GM18498 (cell line): ENCODE measurements at regions not wholly inside any gene's neighbourhood (a gene's known extent, or its start where the extent isn't known, plus 50 kb on each side); places are given as distances from the start of the nearest gene placed in this dataset.

ENCODE experiments used
- ATAC-seq: cut with Tn5 transposase; IDR thresholded peaks from one replicate; pipeline ENCODE4 v1.9.1; 2021; ENCODE audit warnings: mild to moderate bottlenecking, moderate library complexity; ENCODE audit not compliant: unreplicated experiment

GRCh38 chr4:23355258-23355657 is 534.6 kb downstream of the PPARGC1A start:
- ATAC-seq: no peak

- no peak for ATAC-seq
Measured at GRCh38 chr4:23353200-23353599, 536.6 kb downstream of the PPARGC1A start.

- ATAC-seq: peak; percentile 63
Measured at GRCh38 chr4:23348789-23349498, 540.9 kb downstream of the PPARGC1A start.

- no peak for ATAC-seq
Measured at GRCh38 chr4:23337292-23337691, 552.6 kb downstream of the PPARGC1A start.

- ATAC-seq: peak; percentile 88
Measured at GRCh38 chr4:23333946-23334878, 555.6 kb downstream of the PPARGC1A start.

GRCh38 chr4:23333556-23333945 is 556.3 kb downstream of the PPARGC1A start:
- peak; percentile 16 for ATAC-seq

- ATAC-seq: no peak
Measured at GRCh38 chr4:23332313-23332712, 557.5 kb downstream of the PPARGC1A start.

GRCh38 chr4:23327120-23327519 is 562.7 kb downstream of the PPARGC1A start:
- no peak for ATAC-seq

- ATAC-seq: no peak
Measured at GRCh38 chr4:23324021-23324690, 565.7 kb downstream of the PPARGC1A start.

- ATAC-seq: no peak
Measured at GRCh38 chr4:23323436-23323835, 566.4 kb downstream of the PPARGC1A start.

GRCh38 chr4:23322732-23323131 is 567.1 kb downstream of the PPARGC1A start:
- ATAC-seq: no peak

GRCh38 chr4:23320931-23321587 is 568.8 kb downstream of the PPARGC1A start:
- no peak for ATAC-seq

- ATAC-seq: no peak
Measured at GRCh38 chr4:23312686-23313085, 577.2 kb downstream of the PPARGC1A start.

GRCh38 chr4:23311983-23312382 is 577.9 kb downstream of the PPARGC1A start:
- ATAC-seq: no peak

GRCh38 chr4:23305026-23305425 is 584.8 kb downstream of the PPARGC1A start:
- no peak for ATAC-seq

- no peak for ATAC-seq
Measured at GRCh38 chr4:23298371-23298770, 591.5 kb downstream of the PPARGC1A start.

GRCh38 chr4:23297327-23297726 is 592.5 kb downstream of the PPARGC1A start:
- ATAC-seq: no peak

- no peak for ATAC-seq
Measured at GRCh38 chr4:23291139-23291538, 598.4 kb downstream of the GBA3 start.

GRCh38 chr4:23290656-23291055 is 597.9 kb downstream of the GBA3 start:
- no peak for ATAC-seq

GRCh38 chr4:23279377-23279986 is 586.7 kb downstream of the GBA3 start:
- no peak for ATAC-seq

GRCh38 chr4:23278845-23279244 is 586.1 kb downstream of the GBA3 start:
- no peak for ATAC-seq
